Thyroid gland (tissue), 4 donors: ENCODE measurements at regions not wholly inside any gene's neighbourhood (a gene's known extent, or its start where the extent isn't known, plus 50 kb on each side); places are given as distances from the start of the nearest gene placed in this dataset. TPM values are rescaled to one million over a fixed set of nuclear protein-coding genes. Genes with fewer than 3 reads are reported as not detected.

Experiments used
- DNase-seq, 2 donors: peaks; one replicate each; pipeline ENCODE4 v3.0.0-alpha.2; 2019
- H3K27ac ChIP-seq, 3 donors: fragments of 200-600 bp; sonication (generic); 1 replicate in 2 of 3; 2 replicates in 1 of 3; pipeline ENCODE4 v1.5.1; 2016 to 2019; ENCODE audit warnings: mild to moderate bottlenecking in 1 of 3, moderate library complexity in 1 of 3
- H3K27me3 ChIP-seq: fragments of 200-600 bp; sonication (generic); one replicate; pipeline ENCODE4 v1.5.1; 2019
- H3K36me3 ChIP-seq, 2 donors: fragments of 200-600 bp; sonication (generic); one replicate each; pipeline ENCODE4 v1.5.1; 2016 to 2019
- H3K4me1 ChIP-seq, 2 donors: fragments of 200-600 bp; sonication (generic); one replicate each; pipeline ENCODE4 v1.5.1; 2017 to 2019
- H3K4me3 ChIP-seq, 3 donors: fragments of 200-600 bp; sonication (generic); replicated peaks in 1 of 3; 1 replicate in 2 of 3; 2 replicates in 1 of 3; pipeline ENCODE4 v1.5.1; 2016; ENCODE audit warnings: mild to moderate bottlenecking in 1 of 3
- H3K9me3 ChIP-seq: fragments of 200-600 bp; sonication (generic); one replicate; pipeline ENCODE4 v1.5.1; 2017
- POLR2A ChIP-seq, 2 donors: fragments of 450-650 bp; IDR thresholded peaks; one replicate each; pipeline ENCODE4 v1.6.1; 2017; ENCODE audit warnings: antibody characterized with exemption in 2 of 2, mild to moderate bottlenecking in 2 of 2, moderate library complexity in 1 of 2
- WGBS, 2 donors: methylation state at CpG; one replicate each; pipeline ENCODE4 v1.1.5; 2017; 5-methylcytosine and 5-hydroxymethylcytosine counted together
- intact Hi-C: fragments of 100-400 bp; cut with DNase I; formaldehyde crosslinking; loops from one replicate; pipeline ENCODE4 v1.15.1; 2023
- small RNA-seq: library from RNA; depleted of rRNA; stranded (forward); fragments of <200 nt; gene quantifications from one replicate; pipeline ENCODE3, GENCODE V24; 2016
- TF ChIP-seq, protein P1 (sequence below), 6 experiments: fragments of 200-600 bp in 3 of 6; fragments of 450-650 bp in 3 of 6; sonication (generic) in 3 of 6; IDR thresholded peaks; one replicate each; pipeline ENCODE4 v1.5.1; 2016 to 2019; ENCODE audit warnings: antibody characterized with exemption in 6 of 6, mild to moderate bottlenecking in 2 of 6, inconsistent platforms in 1 of 6, moderate library complexity in 1 of 6

DNA sequence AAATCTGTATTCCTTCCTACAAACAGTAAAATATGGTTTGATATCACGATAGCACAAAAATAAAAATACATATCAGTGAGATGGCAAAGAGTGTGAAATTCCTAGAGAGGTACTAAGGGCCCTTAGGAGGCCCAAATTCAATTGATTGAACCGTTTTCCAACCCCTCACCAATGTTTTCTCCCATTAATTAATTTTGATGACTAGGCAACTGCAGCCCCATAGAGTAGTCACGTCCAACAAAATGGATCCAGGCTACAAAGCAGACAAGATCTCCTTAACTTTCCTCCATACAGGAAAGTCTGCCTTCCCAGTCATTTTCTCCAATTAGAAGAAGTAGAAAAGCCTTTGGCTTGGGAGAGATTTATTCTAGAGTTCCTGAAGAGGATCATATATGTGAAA, 193.9 kb downstream of the PLOD2 start:
- WGBS, 2 donors = 83 to 87% methylated on average over 3 of the region's 3 CpGs
- no peak for TF ChIP-seq POLR2A (IDR thresholded peaks at IDR 0.05)
- TF ChIP-seq, protein P1, sequence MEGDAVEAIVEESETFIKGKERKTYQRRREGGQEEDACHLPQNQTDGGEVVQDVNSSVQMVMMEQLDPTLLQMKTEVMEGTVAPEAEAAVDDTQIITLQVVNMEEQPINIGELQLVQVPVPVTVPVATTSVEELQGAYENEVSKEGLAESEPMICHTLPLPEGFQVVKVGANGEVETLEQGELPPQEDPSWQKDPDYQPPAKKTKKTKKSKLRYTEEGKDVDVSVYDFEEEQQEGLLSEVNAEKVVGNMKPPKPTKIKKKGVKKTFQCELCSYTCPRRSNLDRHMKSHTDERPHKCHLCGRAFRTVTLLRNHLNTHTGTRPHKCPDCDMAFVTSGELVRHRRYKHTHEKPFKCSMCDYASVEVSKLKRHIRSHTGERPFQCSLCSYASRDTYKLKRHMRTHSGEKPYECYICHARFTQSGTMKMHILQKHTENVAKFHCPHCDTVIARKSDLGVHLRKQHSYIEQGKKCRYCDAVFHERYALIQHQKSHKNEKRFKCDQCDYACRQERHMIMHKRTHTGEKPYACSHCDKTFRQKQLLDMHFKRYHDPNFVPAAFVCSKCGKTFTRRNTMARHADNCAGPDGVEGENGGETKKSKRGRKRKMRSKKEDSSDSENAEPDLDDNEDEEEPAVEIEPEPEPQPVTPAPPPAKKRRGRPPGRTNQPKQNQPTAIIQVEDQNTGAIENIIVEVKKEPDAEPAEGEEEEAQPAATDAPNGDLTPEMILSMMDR (IDR thresholded peaks at IDR 0.05) = no peak
- Histone ChIP-seq H3K36me3 (no peaks in the 10 kb centered on the region), H3K27me3 (no peaks in the 10 kb centered on the region), H3K27ac (no peak overlapping the region), H3K4me1 (no peaks in the 10 kb centered on the region), H3K9me3 (no peaks in the 10 kb centered on the region), H3K4me3 (no peak overlapping the region)
- no peak for DNase-seq
- intact Hi-C loops = no loop called here

DNA sequence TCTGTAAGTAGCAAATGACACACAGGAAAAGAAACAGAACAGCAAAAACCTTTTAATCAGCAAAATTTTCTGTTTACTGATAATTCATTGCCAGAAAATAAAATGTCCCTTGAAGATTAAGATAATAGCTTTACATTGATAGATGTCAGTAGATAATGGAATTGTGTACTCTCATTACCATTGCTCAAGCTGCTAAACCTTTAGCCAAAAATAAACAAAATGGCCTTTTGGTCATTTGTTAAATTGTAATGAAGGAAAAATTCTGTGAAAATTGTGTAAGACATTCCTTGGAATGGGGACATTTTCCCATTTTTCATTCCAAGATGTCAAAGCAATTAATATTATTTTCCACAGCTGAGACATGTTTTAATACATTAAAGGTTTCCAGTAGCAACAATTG, 189.8 kb downstream of the PLOD2 start:
- no peak for DNase-seq
- H3K36me3 ChIP-seq = no peaks in the 10 kb centered on the region
- intact Hi-C loops = no loop called here

DNA sequence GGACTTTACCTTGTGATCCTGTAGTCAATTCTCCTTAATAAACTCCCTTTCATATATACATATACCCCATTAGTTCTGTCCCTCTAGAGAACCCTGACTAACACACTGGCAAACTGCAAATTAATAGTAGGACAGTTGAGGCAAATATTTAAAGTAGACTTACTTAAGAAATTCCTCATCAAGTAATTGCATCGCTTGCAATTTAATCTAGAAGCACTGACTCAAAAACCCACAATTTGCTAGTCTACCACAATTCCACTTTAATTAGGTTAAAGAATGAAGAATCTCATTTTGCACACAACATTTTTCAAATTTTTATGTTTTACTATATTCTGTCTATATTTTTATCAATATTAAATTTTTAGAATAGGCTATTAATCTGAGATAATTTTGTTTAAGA, 188.1 kb downstream of the PLOD2 start:
- 93 to 97% methylated on average over 1 of the region's 1 CpG for WGBS, 2 donors

More for the DNA sequence above, 189.8 kb downstream of the PLOD2 start:
- Histone ChIP-seq H3K4me3 (no peak overlapping the region), H3K9me3 (no peaks in the 10 kb centered on the region), H3K27ac (no peak overlapping the region), H3K27me3 (no peaks in the 10 kb centered on the region), H3K4me1 (no peaks in the 10 kb centered on the region)
- TF ChIP-seq, protein P1 (IDR thresholded peaks at IDR 0.05) = no peak
- TF ChIP-seq POLR2A (IDR thresholded peaks at IDR 0.05) = no peak

DNA sequence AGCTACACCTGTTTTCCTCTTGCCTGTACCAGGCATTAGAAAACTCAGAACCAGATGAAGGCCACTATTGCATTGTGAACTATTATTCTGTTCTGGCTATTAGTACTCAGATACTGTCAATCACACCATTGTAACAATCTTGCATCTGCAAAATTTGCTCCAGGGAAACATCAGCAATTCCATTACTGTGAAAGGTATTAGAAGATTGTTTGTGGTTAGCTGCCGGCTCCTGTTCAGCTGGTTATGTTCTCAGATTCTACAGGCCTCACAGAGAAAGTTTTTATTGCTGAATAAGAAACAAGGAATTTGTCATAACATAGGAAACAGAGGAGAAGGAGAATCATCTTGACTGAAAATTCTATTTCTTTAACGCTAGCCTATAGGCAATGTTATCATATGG, 179.9 kb downstream of the PLOD2 start:
- Histone ChIP-seq H3K4me3 (no peak overlapping the region), H3K27me3 (no peaks in the 10 kb centered on the region), H3K36me3 (no peaks in the 10 kb centered on the region), H3K9me3 (no peaks in the 10 kb centered on the region), H3K27ac (no peak overlapping the region), H3K4me1 (no peaks in the 10 kb centered on the region)
- TF ChIP-seq, protein P1 (IDR thresholded peaks at IDR 0.05) = no peak
- no peak for TF ChIP-seq POLR2A (IDR thresholded peaks at IDR 0.05)
- no peak for DNase-seq
- intact Hi-C loops = no loop called here
- 81 to 95% methylated on average over 2 of the region's 2 CpGs for WGBS, 2 donors

More for the DNA sequence above, 188.1 kb downstream of the PLOD2 start:
- DNase-seq = no peak
- Histone ChIP-seq H3K9me3 (no peaks in the 10 kb centered on the region), H3K4me3 (no peak overlapping the region), H3K36me3 (no peaks in the 10 kb centered on the region), H3K4me1 (no peaks in the 10 kb centered on the region), H3K27ac (no peak overlapping the region), H3K27me3 (no peaks in the 10 kb centered on the region)
- intact Hi-C loops = no loop called here
- TF ChIP-seq, protein P1 (IDR thresholded peaks at IDR 0.05) = no peak
- no peak for TF ChIP-seq POLR2A (IDR thresholded peaks at IDR 0.05)

DNA sequence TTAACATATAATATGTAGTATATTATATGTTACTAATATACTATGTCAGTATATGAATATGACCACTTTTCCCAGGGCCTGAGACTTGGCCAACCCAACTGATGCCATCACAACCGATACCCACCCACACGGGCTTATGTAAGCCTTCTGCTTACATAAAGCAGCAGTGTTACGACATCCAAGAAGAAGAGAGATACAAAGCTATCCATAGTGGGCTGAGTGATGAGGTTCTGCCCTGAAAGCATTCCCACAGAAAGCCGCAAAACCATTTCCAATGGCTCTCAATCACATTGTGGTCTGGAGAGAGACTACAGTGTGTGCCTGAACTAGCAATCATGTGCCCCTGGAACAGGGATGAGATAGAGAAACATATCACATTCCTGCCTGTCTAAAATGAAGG, 177.9 kb downstream of the PLOD2 start:
- H3K36me3 ChIP-seq = no peaks in the 10 kb centered on the region
- WGBS, 2 donors = 94 to 98% methylated on average over 4 of the region's 4 CpGs
- no peak for TF ChIP-seq POLR2A (IDR thresholded peaks at IDR 0.05)
- TF ChIP-seq, protein P1 (IDR thresholded peaks at IDR 0.05) = no peak
- H3K27me3 ChIP-seq = no peaks in the 10 kb centered on the region
- intact Hi-C loops = no loop called here
- H3K4me1 ChIP-seq = no peaks in the 10 kb centered on the region
- no peaks in the 10 kb centered on the region for H3K9me3 ChIP-seq
- no peak for DNase-seq
- H3K27ac ChIP-seq = no peak overlapping the region
- H3K4me3 ChIP-seq = no peak overlapping the region

Small RNA genes in the stretch of these regions (small RNA-seq; reads per million reads assigned to genes)
- not detected for gene RNA5SP144
